Ovary (tissue), 7 donors: ENCODE measurements at regions not wholly inside any gene's neighbourhood (a gene's known extent, or its start where the extent isn't known, plus 50 kb on each side); places are given as distances from the start of the nearest gene placed in this dataset.

Experiments
- DNase-seq, 5 donors: peaks; one replicate each; pipeline ENCODE4 v3.0.0-alpha.2; 2019 to 2020
- H3K27ac ChIP-seq, 2 donors: fragments of 200-600 bp; one replicate each; pipeline versions ENCODE4 v1.5.1 to v1.8.0; 2019 to 2022
- H3K27me3 ChIP-seq: fragments of 200-600 bp; one replicate; pipeline ENCODE4 v1.8.0; 2022
- H3K36me3 ChIP-seq: fragments of 200-600 bp; sonication (generic); one replicate; pipeline ENCODE4 v1.5.1; 2019
- H3K4me1 ChIP-seq: one replicate; pipeline ENCODE4 v1.8.1; 2013; ENCODE audit warnings: mild to moderate bottlenecking, moderate library complexity; ENCODE audit not compliant: insufficient read depth
- H3K4me3 ChIP-seq: fragments of 200-600 bp; sonication (generic); one replicate; pipeline ENCODE4 v1.5.1; 2017
- H3K9me3 ChIP-seq, 2 donors: fragments of 200-600 bp in 1 of 2; sonication (generic) in 1 of 2; one replicate each; pipeline versions ENCODE4 v1.5.1 to v1.8.1; 2013 to 2019; ENCODE audit warnings: mild to moderate bottlenecking in 1 of 2, moderate library complexity in 1 of 2
- CTCF ChIP-seq, 3 donors: fragments of 450-650 bp in 2 of 3; fragments of 200-600 bp in 1 of 3; IDR thresholded peaks; one replicate each; pipeline versions ENCODE4 v1.5.1 to v1.8.0; 2016 to 2022; ENCODE audit warnings: antibody characterized with exemption in 3 of 3, mild to moderate bottlenecking in 1 of 3
- EP300 ChIP-seq: sonication (generic); formaldehyde crosslinking; IDR thresholded peaks from one replicate; pipeline ENCODE4 v1.6.1; 2017; ENCODE audit warnings: antibody characterized with exemption
- POLR2A ChIP-seq: fragments of 450-650 bp; IDR thresholded peaks from one replicate; pipeline ENCODE4 v1.6.1; 2017; ENCODE audit warnings: antibody characterized with exemption, mild to moderate bottlenecking, moderate library complexity
- WGBS, 3 donors: extraction: QIAGEN DNeasy Blood & Tissue Kit in 1 of 3; methylation state at CpG; one replicate each; pipeline versions ENCODE4 v1.1.5 to v1.1.7; 2013 to 2017; 5-methylcytosine and 5-hydroxymethylcytosine counted together
- intact Hi-C, 4 donors: fragments of 100-400 bp; cut with DNase I; formaldehyde crosslinking; loops; one replicate each; pipeline versions ENCODE4 v1.11.0 to v1.15.1; 2022 to 2023
- donor health status: DM: no; HTN: no; CAD: no; lungs with moderate emphysema.
- donor health status: DM: no; HTN: no; CAD: no.
- donor health status: Bipolar disorder and iron deficiency.
- donor health status: DM: no; HTN: no; CAD: no.
- donor health status: DM: yes; HTN: yes; CAD: no.

GRCh38 chr9:34797367-34797766, 87.4 kb upstream of the CCL21 start:
- no peak for TF ChIP-seq POLR2A
- no peak for TF ChIP-seq CTCF (IDR thresholded peaks at IDR 0.05)
- TF ChIP-seq EP300 = no peak
- no peaks in the 10 kb centered on the region for H3K4me1 ChIP-seq
- no peak overlapping the region for H3K4me3 ChIP-seq
- no peaks in the 10 kb centered on the region for H3K27me3 ChIP-seq
- no peaks in the 10 kb centered on the region for H3K36me3 ChIP-seq
- H3K27ac ChIP-seq = no peak overlapping the region
- no peaks in the 10 kb centered on the region for H3K9me3 ChIP-seq
- no peak for DNase-seq
- intact Hi-C loops = loop anchor here in 1 of 4 donors (10.0 kb wide), 1 partner anchor 57 kb away; no protein-coding TSS in a partner anchor
- 70 to 80% (median 77%) methylated on average over 14 of the region's 14 CpGs for WGBS, 3 donors

- 17 to 20% (median 17%) methylated on average over 7 of the region's 7 CpGs for WGBS, 3 donors
- H3K9me3 ChIP-seq = no peaks in the 10 kb centered on the region
- H3K36me3 ChIP-seq = no peaks in the 10 kb centered on the region
- H3K4me1 ChIP-seq = no peaks in the 10 kb centered on the region
- H3K27me3 ChIP-seq = no peaks in the 10 kb centered on the region
- TF ChIP-seq CTCF (IDR thresholded peaks at IDR 0.05) = no peak
- TF ChIP-seq POLR2A = no peak
- intact Hi-C loops = loop anchor here in 1 of 4 donors (10.0 kb wide), 1 partner anchor 58 kb away; no protein-coding TSS in a partner anchor
- no peak overlapping the region for H3K27ac ChIP-seq
- H3K4me3 ChIP-seq = no peak overlapping the region
- no peak for DNase-seq
These were observed 87.0 kb upstream of the CCL21 start for GRCh38 chr9:34796924-34797323.

- Histone ChIP-seq H3K9me3 (no peaks in the 10 kb centered on the region), H3K27me3 (no peaks in the 10 kb centered on the region), H3K27ac (no peak overlapping the region), H3K4me1 (no peaks in the 10 kb centered on the region), H3K36me3 (no peaks in the 10 kb centered on the region), H3K4me3 (no peak overlapping the region)
- no peak for TF ChIP-seq EP300
- WGBS, 3 donors = 63 to 80% (median 72%) methylated on average over 2 of the region's 2 CpGs
- intact Hi-C loops = loop anchor here in 1 of 4 donors (10.0 kb wide), 1 partner anchor 61 kb away; no protein-coding TSS in a partner anchor
- DNase-seq = no peak
These were observed 83.5 kb upstream of the CCL21 start for GRCh38 chr9:34793428-34793827.

DNA sequence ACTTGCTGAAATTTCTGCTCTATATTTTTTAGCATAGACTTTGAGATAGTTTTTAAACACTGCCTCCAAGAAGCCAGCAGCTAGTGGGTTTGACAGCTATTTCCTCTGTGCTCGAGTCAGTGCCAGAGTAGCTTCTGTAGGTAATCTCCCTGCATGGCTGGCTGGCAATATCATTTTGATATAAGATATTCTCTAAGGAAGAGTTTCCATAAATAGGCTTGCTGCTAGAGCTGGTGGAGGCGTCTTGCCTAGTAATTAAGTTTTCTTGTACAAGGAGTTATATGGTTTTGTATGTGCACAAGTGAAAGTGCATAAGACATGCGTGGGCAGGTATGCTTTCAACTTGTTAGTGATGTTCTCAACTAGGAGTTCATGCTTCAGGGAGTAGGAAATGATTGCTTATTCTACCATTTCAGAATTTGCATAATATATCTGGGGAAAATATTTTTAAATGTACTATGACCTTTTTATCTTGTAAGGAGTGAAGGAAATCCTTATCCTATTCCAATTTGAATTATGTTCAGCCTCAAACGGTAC, 74.1 kb upstream of the CCL21 start:
- Histone ChIP-seq H3K27ac (no peak overlapping the region), H3K4me1 (no peaks in the 10 kb centered on the region), H3K9me3 (no peaks in the 10 kb centered on the region), H3K36me3 (no peaks in the 10 kb centered on the region), H3K27me3 (no peaks in the 10 kb centered on the region), H3K4me3 (no peak overlapping the region)
- WGBS, 3 donors = 28 to 37% (median 29%) methylated on average over 4 of the region's 4 CpGs
- intact Hi-C loops = loop anchor here in 1 of 4 donors (10.0 kb wide), 1 partner anchor 61 kb away; no protein-coding TSS in a partner anchor
- DNase-seq = no peak
- no peak for TF ChIP-seq EP300
- no peak for TF ChIP-seq POLR2A
- TF ChIP-seq CTCF (IDR thresholded peaks at IDR 0.05) = no peak

DNA sequence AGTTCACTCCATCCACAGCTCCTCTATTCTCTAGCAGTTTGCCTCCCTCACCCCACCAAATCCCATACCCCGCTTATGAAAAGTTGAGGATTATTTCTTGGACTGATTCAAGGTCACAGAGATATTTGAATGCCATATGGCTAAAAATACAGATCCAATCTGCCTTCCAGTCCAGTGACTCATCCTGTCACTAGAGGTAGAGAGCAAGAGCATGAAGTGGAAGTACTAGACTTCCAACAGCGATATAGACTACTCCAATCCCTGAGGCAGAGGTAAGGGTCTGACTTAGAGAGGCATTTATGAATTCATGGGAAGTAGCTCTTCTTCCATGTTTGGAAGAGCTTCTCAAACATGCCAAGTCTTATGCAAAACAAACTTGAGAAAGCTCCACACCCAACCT, 72.4 kb upstream of the CCL21 start:
- H3K36me3 ChIP-seq = no peaks in the 10 kb centered on the region
- H3K27ac ChIP-seq = no peak overlapping the region
- no peaks in the 10 kb centered on the region for H3K9me3 ChIP-seq
- intact Hi-C loops = loop anchor here in 1 of 4 donors (10.0 kb wide), 1 partner anchor 62 kb away; no protein-coding TSS in a partner anchor
- H3K4me3 ChIP-seq = no peak overlapping the region
- 58 to 81% (median 79%) methylated on average over 2 of the region's 2 CpGs for WGBS, 3 donors
- no peaks in the 10 kb centered on the region for H3K4me1 ChIP-seq
- TF ChIP-seq POLR2A (no peak), EP300 (no peak), CTCF (IDR thresholded peaks at IDR 0.05) (no peak)
- no peak for DNase-seq
- H3K27me3 ChIP-seq = no peaks in the 10 kb centered on the region
